WI38 (cell line): ENCODE measurements at regions not wholly inside any gene's neighbourhood (a gene's known extent, or its start where the extent isn't known, plus 50 kb on each side); places are given as distances from the start of the nearest gene placed in this dataset.
A peak's percentile ranks its signal among the peaks of the same experiment; 100 is the strongest.

ENCODE experiments used
- H3K4me3 ChIP-seq: 2 replicates; pipeline ENCODE4 v1.5.1; 2011; ENCODE audit warnings: low read depth, mild to moderate bottlenecking, control low read depth, low read length
- TF ChIP-seq, protein P1 (sequence below): IDR thresholded peaks from 2 replicates; pipeline ENCODE4 v1.5.1; 2012; ENCODE audit warnings: low read depth, mild to moderate bottlenecking, control low read depth, low read length

DNA sequence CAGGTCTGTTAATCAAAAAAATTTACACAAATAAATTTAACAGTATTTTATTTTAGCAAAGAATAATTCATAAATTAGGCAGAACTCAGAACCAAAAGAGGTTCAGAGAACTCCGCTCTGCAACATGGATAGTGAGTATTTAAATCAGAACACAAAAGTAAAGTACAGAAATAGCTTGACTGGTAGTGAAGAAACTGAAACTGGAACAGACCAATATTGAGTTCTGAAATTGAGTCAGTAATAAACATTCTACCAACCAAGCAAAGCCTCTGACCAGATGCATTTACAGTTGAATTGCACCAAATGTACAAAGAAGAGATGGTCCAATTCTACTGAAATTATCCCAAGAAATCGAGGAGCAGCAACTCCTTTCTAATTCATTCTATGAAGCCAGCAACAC, 1542.8 kb downstream of the EFNA5 start:
- TF ChIP-seq, protein P1, sequence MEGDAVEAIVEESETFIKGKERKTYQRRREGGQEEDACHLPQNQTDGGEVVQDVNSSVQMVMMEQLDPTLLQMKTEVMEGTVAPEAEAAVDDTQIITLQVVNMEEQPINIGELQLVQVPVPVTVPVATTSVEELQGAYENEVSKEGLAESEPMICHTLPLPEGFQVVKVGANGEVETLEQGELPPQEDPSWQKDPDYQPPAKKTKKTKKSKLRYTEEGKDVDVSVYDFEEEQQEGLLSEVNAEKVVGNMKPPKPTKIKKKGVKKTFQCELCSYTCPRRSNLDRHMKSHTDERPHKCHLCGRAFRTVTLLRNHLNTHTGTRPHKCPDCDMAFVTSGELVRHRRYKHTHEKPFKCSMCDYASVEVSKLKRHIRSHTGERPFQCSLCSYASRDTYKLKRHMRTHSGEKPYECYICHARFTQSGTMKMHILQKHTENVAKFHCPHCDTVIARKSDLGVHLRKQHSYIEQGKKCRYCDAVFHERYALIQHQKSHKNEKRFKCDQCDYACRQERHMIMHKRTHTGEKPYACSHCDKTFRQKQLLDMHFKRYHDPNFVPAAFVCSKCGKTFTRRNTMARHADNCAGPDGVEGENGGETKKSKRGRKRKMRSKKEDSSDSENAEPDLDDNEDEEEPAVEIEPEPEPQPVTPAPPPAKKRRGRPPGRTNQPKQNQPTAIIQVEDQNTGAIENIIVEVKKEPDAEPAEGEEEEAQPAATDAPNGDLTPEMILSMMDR: no peak
- no peak overlapping the region for H3K4me3 ChIP-seq

DNA sequence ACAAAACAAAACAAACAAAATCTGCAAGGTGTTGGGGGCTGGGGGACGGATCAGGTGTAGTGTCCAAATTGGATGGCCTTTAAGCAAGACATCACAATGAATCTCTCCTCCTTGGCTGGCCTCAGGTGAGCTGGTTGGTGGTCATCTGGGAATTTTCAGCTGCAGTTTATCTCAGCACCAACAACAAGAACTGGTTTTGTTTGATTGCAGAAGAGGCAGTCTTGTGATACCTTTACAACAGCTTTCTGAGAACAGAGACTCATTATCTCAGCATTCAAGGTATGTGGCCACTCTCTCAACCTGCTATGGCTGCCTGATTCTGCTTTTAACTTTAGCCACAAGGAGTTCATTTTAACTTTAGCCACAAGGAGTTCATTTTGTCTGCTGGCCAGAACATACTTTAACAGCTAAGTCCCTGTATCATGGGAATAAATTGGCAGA, 1543.4 kb downstream of the EFNA5 start:
- no peak overlapping the region for H3K4me3 ChIP-seq
- TF ChIP-seq, protein P1: no peak

DNA sequence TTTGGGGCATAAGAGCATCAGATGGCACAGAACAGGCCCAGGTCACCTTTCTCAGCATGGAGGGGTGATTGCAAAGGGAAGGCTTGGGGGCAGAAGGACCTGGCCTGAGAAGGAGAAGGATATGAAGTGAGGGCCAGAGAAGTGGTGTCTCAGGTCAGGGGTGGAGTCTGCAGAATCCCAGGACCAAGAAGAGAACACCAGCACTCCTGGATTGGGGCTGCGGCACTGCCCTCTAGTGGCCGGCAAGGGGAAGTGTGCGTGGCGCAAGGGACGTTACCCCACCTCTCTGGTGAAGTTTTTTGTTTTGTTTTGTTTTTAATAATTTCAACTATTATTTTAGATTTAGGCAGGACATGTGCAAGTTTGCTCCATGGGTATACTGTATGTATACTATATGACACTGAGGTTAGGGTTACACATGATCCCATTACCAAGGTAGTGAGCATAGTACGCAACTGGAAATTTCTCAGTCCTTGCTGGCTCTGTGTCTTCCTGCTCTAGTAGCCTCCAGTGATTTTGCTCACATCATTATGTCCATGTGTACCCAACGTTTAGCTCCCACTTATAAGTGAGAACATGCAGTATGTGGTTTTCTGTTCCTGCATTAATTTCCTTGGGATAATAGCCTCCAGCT, 1548.6 kb downstream of the EFNA5 start:
- TF ChIP-seq, protein P1: peak; percentile 54
- no peak overlapping the region for H3K4me3 ChIP-seq

DNA sequence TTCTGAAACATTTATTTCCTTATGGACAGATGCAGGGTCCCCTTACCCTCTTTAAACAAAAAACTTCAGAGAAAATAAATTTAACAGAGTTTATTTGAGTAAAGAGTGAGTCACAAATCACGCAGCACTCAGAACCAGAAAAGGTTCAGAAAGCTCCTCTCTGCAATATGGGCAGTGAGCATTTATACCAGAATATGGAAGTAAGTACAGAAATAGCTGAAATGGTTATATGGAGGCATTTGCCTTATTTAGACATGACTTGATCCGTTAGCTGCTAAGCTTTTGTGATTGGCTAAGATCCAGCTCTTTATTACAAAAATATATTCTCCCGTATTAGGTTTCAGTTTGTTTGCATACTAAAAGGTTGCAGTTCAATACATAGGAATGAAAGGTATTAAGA, 1554.1 kb downstream of the EFNA5 start:
- TF ChIP-seq, protein P1: no peak
- no peak overlapping the region for H3K4me3 ChIP-seq

DNA sequence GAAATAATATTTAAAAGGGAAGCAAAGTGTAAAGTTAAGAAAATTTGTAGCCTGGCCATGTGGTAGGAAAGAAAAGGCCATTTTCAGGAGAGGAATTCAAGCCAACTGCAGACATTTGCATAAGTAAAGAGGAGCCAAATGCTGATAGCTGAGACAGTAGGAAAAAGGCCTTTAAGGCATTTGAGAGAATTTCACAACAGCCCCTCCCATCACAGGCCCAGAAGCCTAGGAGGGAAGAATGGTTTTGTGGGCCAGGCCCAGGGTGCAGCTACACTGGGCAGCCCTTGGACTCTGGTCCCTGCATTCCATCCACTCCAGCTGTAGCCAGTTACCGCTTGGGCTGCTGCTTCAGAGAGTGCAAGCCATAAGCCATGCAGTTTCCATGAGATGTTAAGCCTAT, 1556.8 kb downstream of the EFNA5 start:
- H3K4me3 ChIP-seq: no peak overlapping the region
- TF ChIP-seq, protein P1: no peak

DNA sequence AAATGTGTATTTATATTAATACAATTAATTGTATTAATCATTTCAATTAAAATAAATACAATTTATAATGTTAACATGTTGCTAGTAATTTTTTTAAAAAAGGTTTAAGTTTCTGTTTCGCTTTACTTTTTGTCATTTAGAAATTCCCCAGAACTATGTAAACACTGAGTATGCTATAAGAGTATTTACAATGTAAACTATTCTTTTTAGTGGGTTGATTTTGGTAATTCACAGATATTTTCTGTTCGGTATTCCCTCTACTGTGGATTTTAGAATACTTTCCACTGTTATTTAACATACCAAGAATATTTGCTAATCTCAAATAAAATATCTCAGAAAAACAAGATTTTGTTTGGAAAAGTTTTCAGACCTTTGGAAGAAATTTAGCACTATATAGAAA, 1564.4 kb downstream of the EFNA5 start:
- TF ChIP-seq, protein P1: no peak
- H3K4me3 ChIP-seq: no peak overlapping the region

DNA sequence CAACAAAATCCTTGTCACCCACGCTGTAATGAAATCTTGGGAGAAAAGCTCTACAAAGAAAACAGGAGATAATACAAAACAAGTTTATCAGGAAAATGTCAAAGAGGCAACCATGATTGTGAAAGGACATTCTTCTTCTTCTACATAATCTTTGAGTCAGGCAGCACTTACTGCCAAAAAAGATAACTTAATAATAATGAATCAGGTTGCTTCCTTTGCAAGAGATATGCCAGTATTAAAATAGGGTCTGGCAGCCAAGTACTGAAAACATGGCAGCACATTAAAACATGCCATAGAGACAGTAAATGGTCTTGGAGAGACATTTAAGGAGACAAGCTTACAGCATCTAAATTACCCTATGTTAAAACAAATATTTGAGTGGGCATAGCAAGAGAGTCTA, 1573.4 kb downstream of the EFNA5 start:
- TF ChIP-seq, protein P1: no peak
- H3K4me3 ChIP-seq: no peak overlapping the region
